ENCODE measurements at regions not wholly inside any gene's neighbourhood (a gene's known extent, or its start where the extent isn't known, plus 50 kb on each side); places are given as distances from the start of the nearest gene placed in this dataset.

GRCh38 chr2:35526741-35527140, 828.8 kb upstream of the CRIM1 start:
- no peak overlapping the region for H3K4me2 ChIP-seq (ENCODE audit: low read length)
- H3K27me3 ChIP-seq (ENCODE audit: insufficient read depth, low read depth, low read length): no peaks in the 10 kb centered on the region
- H2AFZ ChIP-seq (ENCODE audit: low read depth, low read length): no peak overlapping the region
- no peaks in the 10 kb centered on the region for H3K79me2 ChIP-seq (replicated peaks; ENCODE audit: insufficient read depth, low read length)
- TF ChIP-seq EZH2 (IDR thresholded peaks at IDR 0.05; ENCODE audit: borderline replicate concordance, insufficient read depth, low read length, poor library complexity, severe bottlenecking) (no peak), MXI1 (conservative IDR thresholded peaks at IDR 0.05; ENCODE audit: poor library complexity, severe bottlenecking) (no peak), TAF1 (IDR thresholded peaks at IDR 0.05; ENCODE audit: low read depth) (no peak), EP300 (conservative IDR thresholded peaks at IDR 0.05; ENCODE audit: poor library complexity, severe bottlenecking) (no peak), RAD21 (conservative IDR thresholded peaks at IDR 0.05) (no peak), CTCF (IDR thresholded peaks at IDR 0.05; ENCODE audit: poor library complexity, severe bottlenecking) (no peak), POLR2AphosphoS5 (IDR thresholded peaks at IDR 0.05) (no peak)
- H3K9me3 ChIP-seq (ENCODE audit: low read length): no peaks in the 10 kb centered on the region
- no peaks in the 10 kb centered on the region for H3K9me2 ChIP-seq (ENCODE audit: insufficient read depth, low read length)
- no peak overlapping the region for H3K9ac ChIP-seq (ENCODE audit: low read length)
- H4K20me1 ChIP-seq (ENCODE audit: insufficient read depth): no peaks in the 10 kb centered on the region
- no peaks in the 10 kb centered on the region for H3K36me3 ChIP-seq (ENCODE audit: insufficient read depth, low read length)
- no peaks in the 10 kb centered on the region for H3F3A ChIP-seq (ENCODE audit: insufficient read depth, low read length, poor library complexity, severe bottlenecking)
- no peak overlapping the region for H3K4me3 ChIP-seq (ENCODE audit: low read length)
- no peak overlapping the region for H3K27ac ChIP-seq (ENCODE audit: low read length)

GRCh38 chr2:35522450-35522849, 833.1 kb upstream of the CRIM1 start:
- Histone ChIP-seq H3K79me2 (replicated peaks; ENCODE audit: insufficient read depth, low read length) (no peaks in the 10 kb centered on the region), H2AFZ (ENCODE audit: low read depth, low read length) (no peak overlapping the region), H3K4me2 (ENCODE audit: low read length) (no peak overlapping the region), H3K9me2 (ENCODE audit: insufficient read depth, low read length) (no peaks in the 10 kb centered on the region), H3K27ac (ENCODE audit: low read length) (no peak overlapping the region), H3K9ac (ENCODE audit: low read length) (no peak overlapping the region), H3K9me3 (ENCODE audit: low read length) (no peaks in the 10 kb centered on the region), H4K20me1 (ENCODE audit: insufficient read depth) (no peaks in the 10 kb centered on the region), H3K36me3 (ENCODE audit: insufficient read depth, low read length) (no peaks in the 10 kb centered on the region), H3F3A (ENCODE audit: insufficient read depth, low read length, poor library complexity, severe bottlenecking) (no peaks in the 10 kb centered on the region), H3K4me3 (ENCODE audit: low read length) (no peak overlapping the region), H3K27me3 (ENCODE audit: insufficient read depth, low read depth, low read length) (no peaks in the 10 kb centered on the region)
- TF ChIP-seq SMC3 (conservative IDR thresholded peaks at IDR 0.05; ENCODE audit: poor library complexity) (no peak), EP300 (conservative IDR thresholded peaks at IDR 0.05; ENCODE audit: poor library complexity, severe bottlenecking) (no peak), POLR2AphosphoS5 (IDR thresholded peaks at IDR 0.05) (no peak), CTCF (IDR thresholded peaks at IDR 0.05; ENCODE audit: poor library complexity, severe bottlenecking) (no peak)

- H3K9me2 ChIP-seq (ENCODE audit: insufficient read depth, low read length): no peaks in the 10 kb centered on the region
- H3K27me3 ChIP-seq (ENCODE audit: insufficient read depth, low read depth, low read length): no peaks in the 10 kb centered on the region
- no peak overlapping the region for H3K4me3 ChIP-seq (ENCODE audit: low read length)
- no peak for TF ChIP-seq CTCF (IDR thresholded peaks at IDR 0.05; ENCODE audit: poor library complexity, severe bottlenecking)
- TF ChIP-seq EP300 (conservative IDR thresholded peaks at IDR 0.05; ENCODE audit: poor library complexity, severe bottlenecking): no peak
- TF ChIP-seq SMC3 (conservative IDR thresholded peaks at IDR 0.05; ENCODE audit: poor library complexity): no peak
- TF ChIP-seq TAF1 (IDR thresholded peaks at IDR 0.05; ENCODE audit: low read depth): no peak
- no peak for TF ChIP-seq REST (IDR thresholded peaks at IDR 0.05; ENCODE audit: borderline replicate concordance)
- no peak for TF ChIP-seq POLR2AphosphoS5 (IDR thresholded peaks at IDR 0.05)
- no peak for TF ChIP-seq MXI1 (conservative IDR thresholded peaks at IDR 0.05; ENCODE audit: poor library complexity, severe bottlenecking)
- no peaks in the 10 kb centered on the region for H3K36me3 ChIP-seq (ENCODE audit: insufficient read depth, low read length)
- H4K20me1 ChIP-seq (ENCODE audit: insufficient read depth): no peaks in the 10 kb centered on the region
- no peaks in the 10 kb centered on the region for H3K79me2 ChIP-seq (replicated peaks; ENCODE audit: insufficient read depth, low read length)
- H3K4me2 ChIP-seq (ENCODE audit: low read length): no peak overlapping the region
- H3F3A ChIP-seq (ENCODE audit: insufficient read depth, low read length, poor library complexity, severe bottlenecking): no peaks in the 10 kb centered on the region
- no peaks in the 10 kb centered on the region for H3K9me3 ChIP-seq (ENCODE audit: low read length)
- H3K27ac ChIP-seq (ENCODE audit: low read length): no peak overlapping the region
- H3K9ac ChIP-seq (ENCODE audit: low read length): no peak overlapping the region
- H2AFZ ChIP-seq (ENCODE audit: low read depth, low read length): no peak overlapping the region
These were observed 844.9 kb upstream of the CRIM1 start for GRCh38 chr2:35510636-35511035.
